A673 (cell line): ENCODE measurements at regions not wholly inside any gene's neighbourhood (a gene's known extent, or its start where the extent isn't known, plus 50 kb on each side); places are given as distances from the start of the nearest gene placed in this dataset.

Source experiments
- BruUV-seq: library from RNA; stranded (reverse); fragments of 400-500 nt; replicated peaks from 2 replicates; lab custom pipeline; 2021; lab: Mats Ljungman, UMichigan
- CTCF ChIA-PET: fragments of 300-600 bp; sonication (Branson Sonifier 250); formaldehyde crosslinking; loops from one replicate; lab custom pipeline; 2022; ENCODE audit warnings: antibody characterized with exemption; lab: Charles Lee
- POLR2A ChIA-PET: fragments of 300-600 bp; sonication (Branson Sonifier 250); formaldehyde crosslinking; loops from one replicate; lab custom pipeline; 2022; ENCODE audit warnings: antibody characterized with exemption; ENCODE audit not compliant: low non-redundant PET; lab: Charles Lee
- DNase-seq: peaks from one replicate; pipeline ENCODE4 v3.0.0-alpha.2; 2015; ENCODE audit warnings: low spot score
- H3K27ac ChIP-seq: fragments of 200-600 bp; sonication (generic); 2 replicates; pipeline ENCODE4 v1.5.1; 2016; ENCODE audit warnings: mixed run types, low read depth, mild to moderate bottlenecking, mixed read lengths, antibody characterized with exemption, low read length; ENCODE audit not compliant: poor library complexity, severe bottlenecking
- H3K27me3 ChIP-seq: fragments of 200-600 bp; sonication (generic); replicated peaks from 2 replicates; pipeline ENCODE4 v1.6.1; 2017; ENCODE audit warnings: mixed run types, low read depth, mild to moderate bottlenecking, mixed read lengths, antibody characterized with exemption, low read length; ENCODE audit not compliant: insufficient read depth, poor library complexity
- H3K36me3 ChIP-seq: fragments of 200-600 bp; sonication (generic); 2 replicates; pipeline ENCODE4 v1.6.1; 2016; ENCODE audit warnings: mixed run types, mild to moderate bottlenecking, mixed read lengths, antibody characterized with exemption, low read length; ENCODE audit not compliant: insufficient read depth, poor library complexity, severe bottlenecking
- H3K4me1 ChIP-seq: fragments of 200-600 bp; sonication (generic); 2 replicates; pipeline ENCODE4 v1.6.1; 2017; ENCODE audit warnings: mixed run types, mild to moderate bottlenecking, mixed read lengths, antibody characterized with exemption, low read length; ENCODE audit not compliant: insufficient read depth, poor library complexity, severe bottlenecking
- H3K4me3 ChIP-seq: fragments of 200-600 bp; sonication (generic); 2 replicates; pipeline ENCODE4 v1.5.1; 2016; ENCODE audit warnings: low read depth, mixed run types, mild to moderate bottlenecking, mixed read lengths, low read length; ENCODE audit not compliant: poor library complexity, severe bottlenecking
- H3K9me3 ChIP-seq: fragments of 200-600 bp; sonication (generic); 2 replicates; pipeline ENCODE4 v1.6.1; 2016; ENCODE audit warnings: mixed run types, low read depth, mild to moderate bottlenecking, mixed read lengths, antibody characterized with exemption, low read length; ENCODE audit not compliant: poor library complexity, severe bottlenecking
- EZH2 ChIP-seq: fragments of 200-600 bp; sonication (generic); IDR thresholded peaks from 2 replicates; pipeline ENCODE4 v1.6.1; 2017; ENCODE audit warnings: borderline replicate concordance, low read depth, mild to moderate bottlenecking, mixed read lengths, antibody characterized with exemption, low read length; ENCODE audit not compliant: poor library complexity, severe bottlenecking
- intact Hi-C: fragments of 100-400 bp; cut with micrococcal nuclease; formaldehyde crosslinking; loops from one replicate; pipeline ENCODE4 v1.10.0; 2022; ENCODE audit not compliant: unreplicated experiment
- TF ChIP-seq, protein P1 (sequence below): fragments of 300-800, 200-600 bp; sonication (generic); conservative IDR thresholded peaks from 2 replicates; pipeline ENCODE4 v1.5.1; 2017; ENCODE audit warnings: low read depth, mild to moderate bottlenecking, antibody characterized with exemption, low read length, moderate library complexity, mixed read lengths

GRCh38 chr15:53218666-53219580 lies 428.8 kb upstream of the ONECUT1 start:
- BruUV-seq, result no TSS peak
- POLR2A ChIA-PET, result no interaction called here
- intact Hi-C loops, result no loop called here

DNA sequence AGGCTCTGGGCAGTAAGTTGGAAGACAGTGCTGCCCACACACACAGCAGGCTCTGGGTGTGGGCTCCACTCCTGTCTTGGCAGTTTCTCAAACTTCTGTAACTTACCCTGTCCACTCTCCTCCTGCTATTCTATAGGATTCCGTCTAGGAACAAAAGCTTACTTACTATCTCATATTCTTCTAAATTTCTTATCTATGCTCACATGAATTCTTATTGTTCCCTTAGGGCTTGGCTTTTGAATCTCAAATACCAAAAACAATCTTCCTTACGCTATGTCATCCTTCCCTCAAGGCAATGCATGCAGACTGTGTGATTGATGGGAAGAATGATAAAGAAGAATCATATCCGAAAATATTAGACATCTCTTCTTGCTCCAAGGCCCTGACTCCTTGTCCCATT lies 425.9 kb upstream of the ONECUT1 start:
- Histone ChIP-seq H3K27me3 (no peaks in the 10 kb centered on the region), H3K4me3 (no peak overlapping the region), H3K36me3 (no peaks in the 10 kb centered on the region), H3K27ac (no peak overlapping the region), H3K4me1 (no peaks in the 10 kb centered on the region), H3K9me3 (no peaks in the 10 kb centered on the region)
- CTCF ChIA-PET, result no interaction called here
- POLR2A ChIA-PET, result no interaction called here
- DNase-seq, result no peak
- TF ChIP-seq EZH2, result no peak
- TF ChIP-seq, protein P1, sequence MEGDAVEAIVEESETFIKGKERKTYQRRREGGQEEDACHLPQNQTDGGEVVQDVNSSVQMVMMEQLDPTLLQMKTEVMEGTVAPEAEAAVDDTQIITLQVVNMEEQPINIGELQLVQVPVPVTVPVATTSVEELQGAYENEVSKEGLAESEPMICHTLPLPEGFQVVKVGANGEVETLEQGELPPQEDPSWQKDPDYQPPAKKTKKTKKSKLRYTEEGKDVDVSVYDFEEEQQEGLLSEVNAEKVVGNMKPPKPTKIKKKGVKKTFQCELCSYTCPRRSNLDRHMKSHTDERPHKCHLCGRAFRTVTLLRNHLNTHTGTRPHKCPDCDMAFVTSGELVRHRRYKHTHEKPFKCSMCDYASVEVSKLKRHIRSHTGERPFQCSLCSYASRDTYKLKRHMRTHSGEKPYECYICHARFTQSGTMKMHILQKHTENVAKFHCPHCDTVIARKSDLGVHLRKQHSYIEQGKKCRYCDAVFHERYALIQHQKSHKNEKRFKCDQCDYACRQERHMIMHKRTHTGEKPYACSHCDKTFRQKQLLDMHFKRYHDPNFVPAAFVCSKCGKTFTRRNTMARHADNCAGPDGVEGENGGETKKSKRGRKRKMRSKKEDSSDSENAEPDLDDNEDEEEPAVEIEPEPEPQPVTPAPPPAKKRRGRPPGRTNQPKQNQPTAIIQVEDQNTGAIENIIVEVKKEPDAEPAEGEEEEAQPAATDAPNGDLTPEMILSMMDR, result no peak
- intact Hi-C loops, result no loop called here
- BruUV-seq, result no TSS peak

More at GRCh38 chr15:53218666-53219580, 428.8 kb upstream of the ONECUT1 start:
- H3K9me3 ChIP-seq, result no peaks in the 10 kb centered on the region
- H3K27ac ChIP-seq, result no peak overlapping the region
- no peak for TF ChIP-seq EZH2
- TF ChIP-seq, protein P1, result no peak
- H3K4me1 ChIP-seq, result no peaks in the 10 kb centered on the region
- no peaks in the 10 kb centered on the region for H3K36me3 ChIP-seq
- H3K4me3 ChIP-seq, result no peak overlapping the region
- no peak for DNase-seq
- no peaks in the 10 kb centered on the region for H3K27me3 ChIP-seq
- CTCF ChIA-PET, result no interaction called here

- Histone ChIP-seq H3K4me1 (no peaks in the 10 kb centered on the region), H3K36me3 (no peaks in the 10 kb centered on the region), H3K9me3 (no peaks in the 10 kb centered on the region), H3K27me3 (no peaks in the 10 kb centered on the region), H3K27ac (no peak overlapping the region), H3K4me3 (no peak overlapping the region)
- intact Hi-C loops, result no loop called here
- no peak for DNase-seq
- no peak for TF ChIP-seq EZH2
- TF ChIP-seq, protein P1, result no peak
- ChIA-PET POLR2A (no interaction called here), CTCF (no interaction called here)
- BruUV-seq, result no TSS peak
Measured at GRCh38 chr15:53213336-53213735, 423.2 kb upstream of the ONECUT1 start.
